Activated CD4-positive, alpha-beta memory T cell treated with anti-CD3 and anti-CD28 coated beads for 36 hours (primary cell): ENCODE measurements at regions not wholly inside any gene's neighbourhood (a gene's known extent, or its start where the extent isn't known, plus 50 kb on each side); places are given as distances from the start of the nearest gene placed in this dataset.
A peak's percentile ranks its signal among the peaks of the same experiment; 100 is the strongest.

ENCODE experiments used
- CTCF ChIA-PET: fragments of 350-600 bp; sonication (Branson Sonifier 250); formaldehyde crosslinking; loops from one replicate; lab custom pipeline; 2021; ENCODE audit warnings: antibody characterized with exemption, inconsistent platforms; lab: Charles Lee
- POLR2A ChIA-PET: fragments of 350-600 bp; sonication (Branson Sonifier 250); formaldehyde crosslinking; loops from one replicate; lab custom pipeline; 2021; ENCODE audit warnings: antibody characterized with exemption; lab: Charles Lee
- DNase-seq: peaks from one replicate; pipeline ENCODE4 v3.0.0-alpha.2; 2020
- H3K27ac Mint-ChIP-seq: one replicate; pipeline ENCODE4 v1.8.0; 2021; ENCODE audit warnings: mixed read lengths
- H3K27me3 Mint-ChIP-seq: one replicate; pipeline ENCODE4 v1.8.0; 2021; ENCODE audit warnings: mixed read lengths
- H3K36me3 Mint-ChIP-seq: one replicate; pipeline ENCODE4 v1.8.0; 2021; ENCODE audit warnings: mixed read lengths
- H3K4me1 Mint-ChIP-seq: one replicate; pipeline ENCODE4 v1.8.0; 2021; ENCODE audit warnings: low read depth, mixed read lengths
- H3K4me3 Mint-ChIP-seq: one replicate; pipeline ENCODE4 v1.8.0; 2021; ENCODE audit warnings: mild to moderate bottlenecking, mixed read lengths
- H3K9me3 Mint-ChIP-seq: one replicate; pipeline ENCODE4 v1.8.0; 2021; ENCODE audit warnings: mixed read lengths
- intact Hi-C: fragments of 100-400 bp; cut with micrococcal nuclease; formaldehyde crosslinking; loops from one replicate; pipeline ENCODE4 v1.15.1; 2023

DNA sequence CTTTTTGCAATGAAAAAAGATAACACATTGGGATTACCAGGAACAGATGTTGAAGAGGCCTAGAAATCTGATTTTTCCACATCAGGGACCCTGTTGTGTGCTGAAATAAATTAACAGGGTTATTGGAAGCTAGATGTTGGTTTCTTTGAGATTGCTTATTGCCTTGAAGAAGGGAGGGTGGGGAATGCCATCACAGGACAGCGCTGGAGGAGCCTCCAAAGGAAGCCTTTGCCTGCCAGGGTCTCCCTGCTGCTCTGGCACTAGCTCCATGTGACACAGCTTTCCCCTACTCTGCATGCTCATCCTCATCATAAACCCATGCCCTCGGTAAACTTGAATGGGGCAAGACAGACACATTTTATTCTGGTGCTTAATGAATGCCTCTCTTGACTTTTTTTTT, 76.1 kb downstream of the MID1IP1 start:
- H3K27ac Mint-ChIP-seq: no peak overlapping the region
- intact Hi-C loops: no loop called here
- CTCF ChIA-PET: no interaction called here
- DNase-seq: no peak
- POLR2A ChIA-PET: no interaction called here
- no peaks in the 10 kb centered on the region for H3K9me3 Mint-ChIP-seq
- no peaks in the 10 kb centered on the region for H3K27me3 Mint-ChIP-seq
- H3K4me1 Mint-ChIP-seq: peaks cover 17% of the 10 kb centered on the region
- no peak overlapping the region for H3K4me3 Mint-ChIP-seq
- no peaks in the 10 kb centered on the region for H3K36me3 Mint-ChIP-seq

DNA sequence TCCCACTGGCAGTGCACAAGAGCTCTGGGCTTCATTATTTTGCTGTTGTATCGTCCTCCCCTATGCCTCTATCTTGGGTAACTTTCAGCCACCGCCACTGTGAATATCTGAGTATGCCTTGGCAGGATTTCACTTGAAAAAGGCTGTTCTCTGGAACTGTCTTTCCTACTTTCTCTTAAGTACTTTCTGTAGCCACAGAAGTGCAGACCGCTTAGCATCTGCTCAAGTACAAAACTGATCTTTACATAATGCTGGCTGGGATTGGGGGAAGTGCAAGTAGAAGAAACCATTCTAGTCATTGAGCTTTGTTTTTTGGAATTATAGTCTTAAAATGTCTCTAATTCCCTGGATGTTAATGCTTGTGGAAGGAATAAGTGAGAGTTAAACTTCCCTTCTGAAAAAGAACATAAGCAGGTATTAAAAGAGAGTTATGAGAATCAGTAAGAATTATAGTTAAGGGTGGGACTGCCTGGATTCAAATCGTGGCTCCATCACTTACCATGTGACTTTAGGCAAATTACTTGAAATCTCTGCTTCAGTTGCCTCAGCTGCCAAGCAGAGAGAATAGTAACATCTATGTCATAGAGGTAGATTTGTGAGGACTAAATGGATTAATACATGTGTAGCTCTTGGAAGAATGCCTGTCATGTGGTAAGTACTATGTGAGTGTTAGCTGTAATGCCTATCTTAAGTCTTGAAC, 77.5 kb downstream of the MID1IP1 start:
- Mint-ChIP-seq H3K4me3 (no peak overlapping the region), H3K4me1 (peaks cover 17% of the 10 kb centered on the region), H3K27ac (no peak overlapping the region), H3K27me3 (no peaks in the 10 kb centered on the region), H3K36me3 (no peaks in the 10 kb centered on the region), H3K9me3 (no peaks in the 10 kb centered on the region)
- ChIA-PET POLR2A (no interaction called here), CTCF (no interaction called here)
- intact Hi-C loops: no loop called here
- DNase-seq: no peak

DNA sequence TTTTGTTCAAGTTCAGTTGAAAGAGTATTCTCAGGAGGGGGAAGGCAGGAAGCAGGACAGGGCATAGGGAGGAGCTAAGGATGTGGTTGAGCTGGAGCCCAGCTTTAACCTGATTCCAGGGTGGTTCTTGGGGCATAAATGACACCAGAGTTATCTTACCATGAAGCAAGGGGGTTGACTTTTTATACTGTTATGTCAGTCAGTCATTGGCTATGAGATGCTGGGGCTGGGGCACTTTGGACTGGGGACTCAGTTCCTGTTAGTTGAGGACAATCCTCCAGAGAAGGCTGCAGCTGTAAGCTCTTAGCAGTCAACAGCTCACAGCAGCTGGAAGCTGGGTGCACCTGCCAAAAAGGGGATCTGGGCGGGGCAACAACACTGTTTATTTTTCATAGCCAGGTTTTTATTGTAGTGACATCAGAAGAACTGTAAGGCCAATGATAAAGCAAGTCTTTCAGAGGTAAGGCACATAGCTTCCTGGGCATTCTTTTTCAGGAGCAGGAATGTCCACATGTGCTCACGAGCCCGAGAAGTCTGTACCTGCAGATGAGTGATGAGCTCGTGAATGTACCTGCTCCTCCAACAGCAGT, 78.5 kb downstream of the MID1IP1 start:
- POLR2A ChIA-PET: no interaction called here
- H3K9me3 Mint-ChIP-seq: no peaks in the 10 kb centered on the region
- H3K27me3 Mint-ChIP-seq: no peaks in the 10 kb centered on the region
- no peaks in the 10 kb centered on the region for H3K36me3 Mint-ChIP-seq
- intact Hi-C loops: no loop called here
- peaks cover 17% of the 10 kb centered on the region for H3K4me1 Mint-ChIP-seq
- peak; percentile 9 for DNase-seq
- H3K27ac Mint-ChIP-seq: no peak overlapping the region
- no peak overlapping the region for H3K4me3 Mint-ChIP-seq
- CTCF ChIA-PET: no interaction called here

DNA sequence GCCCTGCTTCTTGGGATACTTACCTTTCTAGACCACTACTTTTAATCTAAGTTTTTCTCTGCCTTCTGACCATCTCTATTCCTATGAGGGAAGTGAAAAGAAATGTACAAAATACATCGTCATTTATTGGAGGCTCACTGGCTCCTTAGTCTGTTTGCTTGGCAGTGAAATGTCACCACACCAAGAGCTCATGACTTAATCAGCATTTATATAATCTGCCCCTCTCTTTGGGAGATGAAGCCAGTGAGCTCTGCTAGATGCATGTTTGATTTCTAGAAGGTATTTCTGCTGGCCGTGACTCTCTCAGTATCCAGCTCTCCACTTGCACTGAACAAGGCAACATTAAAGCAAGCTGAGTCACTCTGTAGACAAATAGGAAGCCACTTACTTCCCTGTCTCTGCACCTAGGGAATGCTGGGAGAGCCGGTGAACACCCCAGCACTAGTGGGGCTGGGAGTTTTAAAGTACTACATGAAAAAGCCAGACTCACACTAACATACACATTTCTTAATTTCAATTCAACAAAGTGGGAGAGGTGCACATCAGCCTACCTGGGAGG, 79.1 kb downstream of the MID1IP1 start:
- H3K27ac Mint-ChIP-seq: no peak overlapping the region
- no peaks in the 10 kb centered on the region for H3K27me3 Mint-ChIP-seq
- ChIA-PET CTCF (no interaction called here), POLR2A (no interaction called here)
- no peak overlapping the region for H3K4me3 Mint-ChIP-seq
- DNase-seq: no peak
- intact Hi-C loops: no loop called here
- H3K36me3 Mint-ChIP-seq: no peaks in the 10 kb centered on the region
- H3K9me3 Mint-ChIP-seq: no peaks in the 10 kb centered on the region
- H3K4me1 Mint-ChIP-seq: peaks cover 17% of the 10 kb centered on the region

DNA sequence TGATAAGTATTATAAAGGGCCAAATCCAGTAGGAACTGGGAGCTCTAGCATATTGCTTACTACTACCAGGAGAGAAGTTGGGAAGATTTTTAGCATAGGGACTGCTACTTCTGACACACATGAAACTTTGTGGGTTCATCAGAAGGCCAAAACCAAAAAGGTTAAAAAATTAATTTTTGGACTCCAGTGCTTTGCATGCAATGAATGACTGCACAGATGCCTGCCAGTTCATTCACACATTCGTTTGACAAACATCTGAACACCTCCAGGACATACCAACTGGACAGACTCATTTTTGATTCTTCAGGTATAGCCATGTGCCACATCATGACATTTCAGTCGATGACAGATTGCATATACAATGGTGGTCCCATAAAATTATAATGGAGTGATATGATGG, 79.8 kb downstream of the MID1IP1 start:
- no peak for DNase-seq
- H3K27me3 Mint-ChIP-seq: no peaks in the 10 kb centered on the region
- H3K4me1 Mint-ChIP-seq: peaks cover 17% of the 10 kb centered on the region
- intact Hi-C loops: no loop called here
- no peaks in the 10 kb centered on the region for H3K36me3 Mint-ChIP-seq
- H3K27ac Mint-ChIP-seq: no peak overlapping the region
- no peaks in the 10 kb centered on the region for H3K9me3 Mint-ChIP-seq
- ChIA-PET POLR2A (no interaction called here), CTCF (no interaction called here)
- H3K4me3 Mint-ChIP-seq: no peak overlapping the region

DNA sequence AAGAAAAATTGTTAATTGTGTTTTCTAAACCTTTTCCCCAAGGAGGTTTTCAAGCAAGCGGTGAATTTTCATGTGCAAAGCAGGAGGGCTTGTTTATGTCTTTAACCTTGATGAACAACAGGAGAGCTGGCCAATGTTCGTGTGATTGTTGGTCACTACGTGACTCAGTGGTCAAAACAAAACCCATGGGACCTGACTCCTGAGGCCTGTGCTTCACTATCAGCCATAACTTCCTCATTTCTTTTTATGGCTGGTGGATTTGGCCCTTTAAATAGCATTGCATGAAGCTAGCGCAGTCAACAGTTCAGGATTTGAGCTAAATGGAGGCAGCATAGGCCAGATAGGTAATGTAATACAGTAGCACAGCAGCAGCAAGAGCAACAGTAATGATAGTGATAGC, 80.5 kb downstream of the MID1IP1 start:
- intact Hi-C loops: no loop called here
- Mint-ChIP-seq H3K27ac (no peak overlapping the region), H3K36me3 (no peaks in the 10 kb centered on the region), H3K4me3 (no peak overlapping the region), H3K9me3 (no peaks in the 10 kb centered on the region), H3K27me3 (no peaks in the 10 kb centered on the region), H3K4me1 (peaks cover 17% of the 10 kb centered on the region)
- CTCF ChIA-PET: no interaction called here
- POLR2A ChIA-PET: no interaction called here
- DNase-seq: no peak

DNA sequence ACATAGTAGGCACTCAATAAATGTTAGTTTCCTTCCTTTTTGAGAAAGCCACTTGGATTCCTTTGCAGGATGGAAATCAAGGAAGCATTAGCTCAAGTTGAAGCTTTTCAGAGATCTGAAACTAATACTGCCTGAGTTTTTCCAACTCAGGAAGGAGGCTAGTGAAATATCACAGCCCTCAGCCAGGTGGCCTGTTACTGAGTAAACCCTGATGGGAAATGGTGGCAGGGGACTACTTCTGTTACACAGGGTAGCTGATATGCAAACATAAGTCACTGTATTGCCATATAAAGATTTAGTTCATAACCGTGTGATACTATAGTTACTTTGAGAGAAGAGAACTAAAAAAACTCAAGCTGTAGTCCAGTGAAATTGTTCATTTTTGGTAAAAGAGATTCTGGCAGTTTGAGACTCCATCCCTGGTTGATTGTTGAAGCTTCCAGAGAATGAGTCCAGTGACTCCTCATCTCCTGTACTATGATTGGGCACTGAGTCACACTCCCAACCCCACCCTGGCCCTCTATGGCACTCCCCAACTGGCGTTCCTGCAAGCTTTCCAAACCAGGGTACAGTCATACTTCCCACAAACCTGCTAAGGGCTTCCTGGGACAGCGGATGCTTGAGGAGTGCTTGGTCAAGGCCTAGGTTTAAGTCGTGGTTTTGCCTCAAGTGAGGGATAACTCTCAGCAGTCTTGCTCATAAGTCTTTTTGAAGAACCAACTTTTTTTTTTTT, 81.8 kb downstream of the MID1IP1 start:
- H3K9me3 Mint-ChIP-seq: no peaks in the 10 kb centered on the region
- H3K27ac Mint-ChIP-seq: no peak overlapping the region
- ChIA-PET POLR2A (no interaction called here), CTCF (no interaction called here)
- H3K27me3 Mint-ChIP-seq: no peaks in the 10 kb centered on the region
- H3K4me1 Mint-ChIP-seq: peaks cover 17% of the 10 kb centered on the region
- no peak for DNase-seq
- H3K36me3 Mint-ChIP-seq: no peaks in the 10 kb centered on the region
- intact Hi-C loops: no loop called here
- H3K4me3 Mint-ChIP-seq: no peak overlapping the region

DNA sequence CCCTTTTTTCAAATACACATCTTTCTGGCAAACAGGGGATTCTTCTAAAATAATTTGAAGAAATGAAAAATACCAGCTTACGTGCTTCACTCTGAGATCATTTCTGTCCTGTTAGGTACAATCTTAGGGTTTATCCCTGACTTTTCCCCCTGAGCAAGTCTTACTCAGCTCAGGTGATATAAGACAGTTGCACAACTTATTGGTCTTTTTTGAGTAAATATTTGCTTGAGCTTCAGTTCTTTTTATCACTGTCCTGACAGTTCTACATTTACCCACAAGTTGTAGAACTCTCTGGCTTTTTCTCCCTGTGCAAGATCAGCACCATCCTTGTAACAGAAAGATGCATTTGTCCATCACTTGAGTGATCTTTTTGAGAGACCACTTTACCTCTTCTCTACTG, 84.9 kb downstream of the MID1IP1 start:
- Mint-ChIP-seq H3K27me3 (no peaks in the 10 kb centered on the region), H3K27ac (no peak overlapping the region), H3K4me3 (no peak overlapping the region), H3K36me3 (no peaks in the 10 kb centered on the region), H3K9me3 (no peaks in the 10 kb centered on the region), H3K4me1 (no peaks in the 10 kb centered on the region)
- ChIA-PET POLR2A (no interaction called here), CTCF (interaction anchor here (0.5 kb wide), 1 partner anchor 86 kb away, joined by 3 read pairs; no protein-coding TSS in a partner anchor)
- DNase-seq: no peak
- intact Hi-C loops: no loop called here

DNA sequence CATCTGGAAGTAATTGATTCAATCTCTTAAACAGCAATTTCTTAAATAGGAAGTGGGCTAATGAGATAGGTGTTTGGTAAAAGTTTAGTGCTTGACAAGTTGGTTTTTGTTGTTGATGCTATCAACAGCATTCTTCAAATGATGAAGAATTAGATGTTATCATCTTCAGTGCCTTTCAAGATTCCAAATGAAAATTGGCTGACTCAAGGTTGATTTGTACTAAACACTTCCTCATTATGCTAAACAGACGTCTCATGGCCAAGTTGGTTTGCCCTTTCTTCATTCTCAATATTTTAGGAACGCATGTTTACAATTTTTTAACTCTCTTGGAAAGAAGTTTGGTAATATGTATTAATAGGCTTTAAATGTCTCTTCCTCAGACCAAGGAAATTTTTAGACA, 86.0 kb downstream of the MID1IP1 start:
- H3K27ac Mint-ChIP-seq: no peak overlapping the region
- intact Hi-C loops: no loop called here
- H3K27me3 Mint-ChIP-seq: no peaks in the 10 kb centered on the region

DNA sequence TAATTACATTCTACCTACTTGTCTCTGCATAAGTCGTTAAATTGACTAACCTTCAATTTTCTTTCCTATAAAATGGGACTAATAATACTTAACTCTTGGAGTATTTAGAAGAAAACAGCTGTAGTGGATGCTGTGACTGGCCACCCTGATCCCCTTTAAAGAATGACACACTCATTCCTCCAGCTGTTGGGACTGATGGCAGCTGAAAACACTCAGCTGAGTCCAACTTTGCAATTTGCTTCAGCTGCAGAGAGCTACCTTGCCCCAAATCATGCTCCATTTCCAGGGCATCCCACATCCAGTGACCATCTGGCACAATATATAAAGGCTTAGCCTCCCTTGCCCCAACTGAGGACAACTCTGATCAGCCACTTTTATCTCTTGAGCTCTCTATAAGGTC, 89.1 kb downstream of the MID1IP1 start:
- Mint-ChIP-seq H3K9me3 (no peaks in the 10 kb centered on the region), H3K27me3 (no peaks in the 10 kb centered on the region), H3K27ac (no peak overlapping the region), H3K36me3 (no peaks in the 10 kb centered on the region), H3K4me3 (no peak overlapping the region), H3K4me1 (peaks cover 8% of the 10 kb centered on the region)
- ChIA-PET CTCF (no interaction called here), POLR2A (no interaction called here)
- intact Hi-C loops: no loop called here
- DNase-seq: no peak

More for the DNA sequence above, 86.0 kb downstream of the MID1IP1 start:
- POLR2A ChIA-PET: no interaction called here
- Mint-ChIP-seq H3K36me3 (no peaks in the 10 kb centered on the region), H3K9me3 (no peaks in the 10 kb centered on the region), H3K4me3 (no peak overlapping the region), H3K4me1 (peaks cover 8% of the 10 kb centered on the region)
- CTCF ChIA-PET: no interaction called here
- no peak for DNase-seq

DNA sequence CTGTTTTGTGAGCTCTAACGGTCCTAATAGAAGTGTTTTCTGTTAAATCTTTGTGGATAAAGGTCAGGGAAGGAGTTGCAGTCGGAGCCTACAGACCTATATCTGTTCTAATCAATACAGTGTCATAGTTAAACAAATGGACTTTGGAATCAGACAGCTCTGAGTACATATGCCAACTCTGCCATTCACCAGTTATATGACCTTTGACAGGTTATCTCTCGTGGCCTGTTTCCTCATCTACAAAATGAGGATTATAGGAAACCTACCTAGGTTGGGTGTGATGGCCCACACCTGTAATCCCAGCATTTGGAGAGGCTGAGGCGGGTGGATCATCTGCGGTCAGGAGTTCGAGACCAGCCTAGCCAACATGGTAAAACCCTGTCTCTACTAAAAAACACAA, 89.7 kb downstream of the MID1IP1 start:
- Mint-ChIP-seq H3K9me3 (no peaks in the 10 kb centered on the region), H3K4me1 (peaks cover 8% of the 10 kb centered on the region), H3K4me3 (no peak overlapping the region), H3K27me3 (no peaks in the 10 kb centered on the region), H3K36me3 (no peaks in the 10 kb centered on the region), H3K27ac (no peak overlapping the region)
- DNase-seq: no peak
- intact Hi-C loops: no loop called here
- POLR2A ChIA-PET: interaction anchor here (0.9 kb wide), 1 partner anchor 75 kb away, joined by 3 read pairs; no protein-coding TSS in a partner anchor
- CTCF ChIA-PET: no interaction called here

DNA sequence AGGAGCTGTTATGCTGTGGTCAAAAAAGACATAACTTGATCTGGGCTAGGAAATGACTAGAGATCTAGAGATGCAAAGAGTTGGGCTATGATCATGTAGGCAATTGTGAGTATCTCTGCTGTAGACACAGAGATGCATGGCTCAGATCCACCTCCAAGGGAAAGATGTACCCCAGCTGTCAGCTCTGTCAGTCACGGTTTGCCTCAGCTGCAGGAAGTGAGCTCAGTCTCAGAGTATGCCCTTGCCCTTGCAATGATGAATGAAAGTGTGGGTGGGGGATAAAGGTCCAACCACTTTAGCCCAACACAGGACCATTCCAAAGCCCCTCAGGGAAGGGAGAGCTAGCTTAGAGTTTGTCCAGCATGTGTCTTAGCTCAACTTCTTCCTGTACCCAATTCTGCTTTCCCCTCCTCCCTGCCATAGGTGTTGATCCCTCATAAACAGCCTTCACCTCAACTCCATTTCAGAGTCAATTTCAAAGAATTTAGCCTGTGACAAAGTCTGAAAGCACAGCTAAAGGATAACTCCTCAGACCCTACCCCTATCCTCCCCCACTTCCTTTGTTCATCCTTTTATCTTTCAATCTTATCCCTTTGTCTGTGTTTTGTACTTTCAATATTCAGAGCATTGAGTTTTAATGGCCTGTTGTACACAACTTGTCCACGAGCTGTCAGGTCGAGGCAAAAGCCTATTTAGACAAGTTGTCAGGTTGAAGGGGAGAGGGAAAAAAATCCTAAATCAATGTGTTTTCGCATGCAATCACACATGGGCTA, 90.6 kb downstream of the MID1IP1 start:
- POLR2A ChIA-PET: interaction anchor here (0.9 kb wide), 1 partner anchor 76 kb away, joined by 3 read pairs; no protein-coding TSS in a partner anchor
- Mint-ChIP-seq H3K4me1 (peaks cover 8% of the 10 kb centered on the region), H3K27ac (no peak overlapping the region), H3K4me3 (no peak overlapping the region), H3K27me3 (no peaks in the 10 kb centered on the region), H3K9me3 (no peaks in the 10 kb centered on the region), H3K36me3 (no peaks in the 10 kb centered on the region)
- CTCF ChIA-PET: interaction anchor here (0.6 kb wide), 1 partner anchor 260 kb away, joined by 3 read pairs; no protein-coding TSS in a partner anchor
- peak; percentile 52 for DNase-seq
- intact Hi-C loops: no loop called here
